ENCODE measurements at regions not wholly inside any gene's neighbourhood (a gene's known extent, or its start where the extent isn't known, plus 50 kb on each side); places are given as distances from the start of the nearest gene placed in this dataset.

DNA sequence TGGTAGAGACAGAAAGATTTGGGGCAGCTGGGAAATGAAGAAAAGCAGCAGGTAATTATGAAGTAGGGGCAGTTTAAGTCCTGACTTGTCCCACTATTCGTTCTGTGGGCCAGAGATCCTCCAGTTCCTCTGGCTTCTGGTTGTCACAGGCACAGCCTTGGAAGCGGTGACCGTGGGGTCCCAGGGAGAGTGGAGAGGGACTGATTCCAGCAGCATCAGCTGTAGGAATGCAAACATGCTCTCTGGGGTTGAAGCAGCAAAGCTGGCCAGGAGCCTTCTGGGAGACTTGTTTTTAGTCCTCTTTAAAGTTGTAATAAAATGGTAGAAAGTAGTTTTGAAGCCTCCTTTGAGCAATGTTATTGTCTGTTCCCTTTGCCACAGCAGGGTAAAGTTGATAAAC, 488.0 kb downstream of the LMO4 start:
- TF ChIP-seq POLR2A (IDR thresholded peaks at IDR 0.05) = no peak
- no peak for TF ChIP-seq CTCF (IDR thresholded peaks at IDR 0.05)
